ENCODE measurements at regions not wholly inside any gene's neighbourhood (a gene's known extent, or its start where the extent isn't known, plus 50 kb on each side); places are given as distances from the start of the nearest gene placed in this dataset.

GRCh38 chr14:97230051-97230450 lies 432.9 kb downstream of the VRK1 start:
- Histone ChIP-seq H3K27me3 (ENCODE audit: control insufficient read depth, insufficient read depth, low read length) (no peaks in the 10 kb centered on the region), H3K9me3 (ENCODE audit: control insufficient read depth, insufficient read depth, low read length) (peaks cover 36% of the 10 kb centered on the region), H3K4me3 (ENCODE audit: low read depth, low read length) (no peak overlapping the region), H3K27ac (ENCODE audit: low read depth, low read length) (no peak overlapping the region)
- CTCF ChIA-PET = no interaction called here
- DNase-seq (ENCODE audit: low read depth, low spot score) = no peak
- TF ChIP-seq, protein P1, sequence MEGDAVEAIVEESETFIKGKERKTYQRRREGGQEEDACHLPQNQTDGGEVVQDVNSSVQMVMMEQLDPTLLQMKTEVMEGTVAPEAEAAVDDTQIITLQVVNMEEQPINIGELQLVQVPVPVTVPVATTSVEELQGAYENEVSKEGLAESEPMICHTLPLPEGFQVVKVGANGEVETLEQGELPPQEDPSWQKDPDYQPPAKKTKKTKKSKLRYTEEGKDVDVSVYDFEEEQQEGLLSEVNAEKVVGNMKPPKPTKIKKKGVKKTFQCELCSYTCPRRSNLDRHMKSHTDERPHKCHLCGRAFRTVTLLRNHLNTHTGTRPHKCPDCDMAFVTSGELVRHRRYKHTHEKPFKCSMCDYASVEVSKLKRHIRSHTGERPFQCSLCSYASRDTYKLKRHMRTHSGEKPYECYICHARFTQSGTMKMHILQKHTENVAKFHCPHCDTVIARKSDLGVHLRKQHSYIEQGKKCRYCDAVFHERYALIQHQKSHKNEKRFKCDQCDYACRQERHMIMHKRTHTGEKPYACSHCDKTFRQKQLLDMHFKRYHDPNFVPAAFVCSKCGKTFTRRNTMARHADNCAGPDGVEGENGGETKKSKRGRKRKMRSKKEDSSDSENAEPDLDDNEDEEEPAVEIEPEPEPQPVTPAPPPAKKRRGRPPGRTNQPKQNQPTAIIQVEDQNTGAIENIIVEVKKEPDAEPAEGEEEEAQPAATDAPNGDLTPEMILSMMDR (IDR thresholded peaks at IDR 0.05; ENCODE audit: low read depth, low read length) = no peak
- POLR2A ChIA-PET = no interaction called here

DNA sequence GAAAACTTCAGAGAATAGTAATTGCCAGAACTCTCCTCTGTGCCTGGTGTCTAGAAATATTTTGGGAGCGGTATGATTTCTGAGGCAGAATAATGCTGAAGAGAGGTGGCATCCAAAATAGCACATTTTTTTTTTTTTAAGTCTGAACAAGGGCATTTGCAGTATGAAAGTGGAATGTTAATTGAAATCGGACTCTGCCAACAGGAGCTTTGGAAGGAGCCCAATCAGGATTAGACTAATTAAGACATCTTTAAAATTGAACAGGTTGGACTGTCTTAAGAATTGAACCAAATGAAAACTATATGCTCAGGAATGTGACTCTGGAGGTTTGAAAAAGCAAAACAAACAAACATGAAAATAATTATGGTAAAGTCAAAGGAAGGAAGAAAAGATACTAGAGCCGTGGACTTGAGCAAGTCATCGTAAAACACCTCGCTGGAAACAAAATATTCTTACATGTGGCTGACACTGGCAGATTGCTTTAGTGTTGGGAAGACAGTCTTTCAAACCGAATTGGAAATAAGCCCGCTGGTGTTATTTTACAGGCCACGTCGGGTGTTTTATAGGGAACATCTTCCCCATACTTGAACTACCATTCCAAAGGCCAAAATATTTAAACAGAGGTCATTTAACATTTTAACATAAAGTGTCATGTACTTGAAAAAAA lies 436.3 kb downstream of the VRK1 start:
- Histone ChIP-seq H3K27ac (ENCODE audit: low read depth, low read length) (no peak overlapping the region), H3K4me3 (ENCODE audit: low read depth, low read length) (no peak overlapping the region), H3K27me3 (ENCODE audit: control insufficient read depth, insufficient read depth, low read length) (no peaks in the 10 kb centered on the region), H3K9me3 (ENCODE audit: control insufficient read depth, insufficient read depth, low read length) (peaks cover 34% of the 10 kb centered on the region)
- no peak for DNase-seq (ENCODE audit: low read depth, low spot score)
- TF ChIP-seq, protein P1 (IDR thresholded peaks at IDR 0.05; ENCODE audit: low read depth, low read length) = no peak
- ChIA-PET CTCF (no interaction called here), POLR2A (no interaction called here)

GRCh38 chr14:97246648-97247047 lies 449.5 kb downstream of the VRK1 start:
- H3K27ac ChIP-seq (ENCODE audit: low read depth, low read length) = no peak overlapping the region
- CTCF ChIA-PET = no interaction called here
- POLR2A ChIA-PET = no interaction called here
- TF ChIP-seq, protein P1 (IDR thresholded peaks at IDR 0.05; ENCODE audit: low read depth, low read length) = no peak
- no peaks in the 10 kb centered on the region for H3K27me3 ChIP-seq (ENCODE audit: control insufficient read depth, insufficient read depth, low read length)
- no peak for DNase-seq (ENCODE audit: low read depth, low spot score)
- no peak overlapping the region for H3K4me3 ChIP-seq (ENCODE audit: low read depth, low read length)
- peaks cover 42% of the 10 kb centered on the region for H3K9me3 ChIP-seq (ENCODE audit: control insufficient read depth, insufficient read depth, low read length)

GRCh38 chr14:97248973-97249372 lies 451.8 kb downstream of the VRK1 start:
- Histone ChIP-seq H3K27me3 (ENCODE audit: control insufficient read depth, insufficient read depth, low read length) (no peaks in the 10 kb centered on the region), H3K4me3 (ENCODE audit: low read depth, low read length) (no peak overlapping the region), H3K27ac (ENCODE audit: low read depth, low read length) (no peak overlapping the region), H3K9me3 (ENCODE audit: control insufficient read depth, insufficient read depth, low read length) (peaks cover 51% of the 10 kb centered on the region)
- TF ChIP-seq, protein P1 (IDR thresholded peaks at IDR 0.05; ENCODE audit: low read depth, low read length) = no peak
- CTCF ChIA-PET = no interaction called here
- DNase-seq (ENCODE audit: low read depth, low spot score) = no peak
- POLR2A ChIA-PET = no interaction called here

- Histone ChIP-seq H3K9me3 (ENCODE audit: control insufficient read depth, insufficient read depth, low read length) (peaks cover 40% of the 10 kb centered on the region), H3K27me3 (ENCODE audit: control insufficient read depth, insufficient read depth, low read length) (no peaks in the 10 kb centered on the region), H3K4me3 (ENCODE audit: low read depth, low read length) (no peak overlapping the region), H3K27ac (ENCODE audit: low read depth, low read length) (no peak overlapping the region)
- TF ChIP-seq, protein P1 (IDR thresholded peaks at IDR 0.05; ENCODE audit: low read depth, low read length) = no peak
- POLR2A ChIA-PET = no interaction called here
- CTCF ChIA-PET = no interaction called here
- no peak for DNase-seq (ENCODE audit: low read depth, low spot score)
These were observed 453.7 kb downstream of the VRK1 start for GRCh38 chr14:97250931-97251330.

All from AG04450 (cell line).